SU-DHL-6 (cell line): ENCODE measurements at regions not wholly inside any gene's neighbourhood (a gene's known extent, or its start where the extent isn't known, plus 50 kb on each side); places are given as distances from the start of the nearest gene placed in this dataset.

Source experiments
- H2AFZ ChIP-seq: fragments of 200-600 bp; sonication (generic); 2 replicates; pipeline ENCODE4 v1.6.1; 2014; ENCODE audit warnings: low read depth, mild to moderate bottlenecking, moderate library complexity, mixed read lengths, antibody characterized with exemption, low read length; ENCODE audit not compliant: severe bottlenecking
- H3F3A ChIP-seq: fragments of 200-600 bp; shearing (Covaris generic); 2 replicates; pipeline ENCODE4 v1.6.0; 2016; ENCODE audit warnings: antibody characterized with exemption, mild to moderate bottlenecking; ENCODE audit not compliant: insufficient read depth
- H3K27ac ChIP-seq: fragments of 200-600 bp; sonication (generic); 2 replicates; pipeline ENCODE4 v1.5.1; 2016; ENCODE audit warnings: low read depth, mild to moderate bottlenecking, low read length, moderate library complexity, mixed read lengths
- H3K27me3 ChIP-seq: fragments of 200-600 bp; sonication (generic), shearing (Covaris generic); 2 replicates; pipeline ENCODE4 v1.6.0; 2014; ENCODE audit warnings: mild to moderate bottlenecking, low read length
- H3K36me3 ChIP-seq: fragments of 200-600 bp; sonication (generic); 2 replicates; pipeline ENCODE4 v1.6.1; 2014; ENCODE audit warnings: mild to moderate bottlenecking, low read length, mixed read lengths
- H3K4me2 ChIP-seq: fragments of 300-600, 200-600 bp; shearing (Covaris generic), sonication (generic); 2 replicates; pipeline ENCODE4 v1.6.0; 2014; ENCODE audit warnings: low read length, low read depth, mild to moderate bottlenecking; ENCODE audit not compliant: poor library complexity, severe bottlenecking
- H3K4me3 ChIP-seq: fragments of 200-600 bp; sonication (generic); 2 replicates; pipeline ENCODE4 v1.5.1; 2014; ENCODE audit warnings: antibody characterized with exemption, low read length, mild to moderate bottlenecking, mixed read lengths; ENCODE audit not compliant: insufficient read depth, poor library complexity, severe bottlenecking
- H3K79me2 ChIP-seq: fragments of 200-600 bp; sonication (generic); 2 replicates; pipeline ENCODE4 v1.6.1; 2014; ENCODE audit warnings: mild to moderate bottlenecking, low read length, moderate library complexity; ENCODE audit not compliant: insufficient read depth
- H3K9ac ChIP-seq: fragments of 200-600 bp; sonication (generic); 2 replicates; pipeline ENCODE4 v1.7.0; 2014; ENCODE audit warnings: mild to moderate bottlenecking, low read length
- H3K9me2 ChIP-seq: fragments of 200-600 bp; sonication (generic); replicated peaks from 2 replicates; pipeline ENCODE4 v1.6.1; 2014; ENCODE audit warnings: low read length; ENCODE audit not compliant: insufficient read depth
- H3K9me3 ChIP-seq: fragments of 200-600 bp; sonication (generic); 2 replicates; pipeline ENCODE4 v1.6.1; 2014; ENCODE audit warnings: low read length, mixed read lengths; ENCODE audit not compliant: insufficient read depth
- H4K20me1 ChIP-seq: fragments of 200-600 bp; sonication (generic); 2 replicates; pipeline ENCODE4 v1.6.1; 2014; ENCODE audit warnings: low read depth, mild to moderate bottlenecking, antibody characterized with exemption, low read length, moderate library complexity, mixed read lengths
- EZH2phosphoT487 ChIP-seq: fragments of 200-600 bp; sonication (generic), shearing (Covaris generic); conservative IDR thresholded peaks from 2 replicates; pipeline ENCODE4 v1.6.1; 2018; ENCODE audit warnings: mild to moderate bottlenecking, antibody characterized with exemption, low read length, moderate library complexity, mixed read lengths
- TF ChIP-seq, protein P1 (sequence below): fragments of 200-600 bp; sonication (generic); IDR thresholded peaks from one replicate; pipeline ENCODE4 v1.5.1; 2017; ENCODE audit warnings: antibody characterized with exemption, mild to moderate bottlenecking, low read length, moderate library complexity; ENCODE audit not compliant: insufficient read depth, poor library complexity, severe bottlenecking

- Histone ChIP-seq H3K27me3 (no peaks in the 10 kb centered on the region), H3K9ac (no peak overlapping the region), H3K9me3 (no peaks in the 10 kb centered on the region), H3K9me2 (no peaks in the 10 kb centered on the region), H3K4me3 (no peak overlapping the region), H3K4me2 (no peak overlapping the region), H3F3A (no peaks in the 10 kb centered on the region), H3K36me3 (no peaks in the 10 kb centered on the region), H3K27ac (no peak overlapping the region), H3K79me2 (no peaks in the 10 kb centered on the region), H4K20me1 (no peaks in the 10 kb centered on the region), H2AFZ (no peak overlapping the region)
- TF ChIP-seq, protein P1, sequence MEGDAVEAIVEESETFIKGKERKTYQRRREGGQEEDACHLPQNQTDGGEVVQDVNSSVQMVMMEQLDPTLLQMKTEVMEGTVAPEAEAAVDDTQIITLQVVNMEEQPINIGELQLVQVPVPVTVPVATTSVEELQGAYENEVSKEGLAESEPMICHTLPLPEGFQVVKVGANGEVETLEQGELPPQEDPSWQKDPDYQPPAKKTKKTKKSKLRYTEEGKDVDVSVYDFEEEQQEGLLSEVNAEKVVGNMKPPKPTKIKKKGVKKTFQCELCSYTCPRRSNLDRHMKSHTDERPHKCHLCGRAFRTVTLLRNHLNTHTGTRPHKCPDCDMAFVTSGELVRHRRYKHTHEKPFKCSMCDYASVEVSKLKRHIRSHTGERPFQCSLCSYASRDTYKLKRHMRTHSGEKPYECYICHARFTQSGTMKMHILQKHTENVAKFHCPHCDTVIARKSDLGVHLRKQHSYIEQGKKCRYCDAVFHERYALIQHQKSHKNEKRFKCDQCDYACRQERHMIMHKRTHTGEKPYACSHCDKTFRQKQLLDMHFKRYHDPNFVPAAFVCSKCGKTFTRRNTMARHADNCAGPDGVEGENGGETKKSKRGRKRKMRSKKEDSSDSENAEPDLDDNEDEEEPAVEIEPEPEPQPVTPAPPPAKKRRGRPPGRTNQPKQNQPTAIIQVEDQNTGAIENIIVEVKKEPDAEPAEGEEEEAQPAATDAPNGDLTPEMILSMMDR, result no peak
- no peak for TF ChIP-seq EZH2phosphoT487
Measured at GRCh38 chr2:18924386-18924785, 335.0 kb upstream of the NT5C1B start.

DNA sequence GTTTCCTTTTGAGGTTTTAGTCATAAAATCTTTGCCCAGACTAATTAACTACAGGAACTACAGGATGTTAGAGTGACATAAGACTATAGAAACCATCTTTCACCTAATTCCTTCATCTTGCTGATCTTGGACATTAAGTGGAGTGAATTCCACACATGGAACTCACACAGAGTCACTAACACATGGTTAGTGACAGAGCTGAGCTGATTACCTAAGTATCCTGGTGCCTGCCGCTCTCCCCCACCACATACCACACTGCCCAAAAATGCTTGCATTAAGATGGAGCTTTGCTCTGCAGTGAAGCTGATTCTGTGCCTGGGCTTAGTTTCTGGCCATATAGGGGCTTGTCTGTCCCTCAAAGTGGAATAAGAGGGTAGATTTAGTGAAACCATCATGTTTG lies 332.9 kb upstream of the NT5C1B start:
- Histone ChIP-seq H3K9me3 (no peaks in the 10 kb centered on the region), H3K36me3 (no peaks in the 10 kb centered on the region), H3K9me2 (no peaks in the 10 kb centered on the region), H3K4me3 (no peak overlapping the region), H3K4me2 (no peak overlapping the region), H3K79me2 (no peaks in the 10 kb centered on the region), H4K20me1 (no peaks in the 10 kb centered on the region), H3F3A (no peaks in the 10 kb centered on the region), H3K9ac (no peak overlapping the region), H3K27ac (no peak overlapping the region), H2AFZ (no peak overlapping the region), H3K27me3 (no peaks in the 10 kb centered on the region)
- TF ChIP-seq, protein P1, result no peak
- TF ChIP-seq EZH2phosphoT487, result no peak

DNA sequence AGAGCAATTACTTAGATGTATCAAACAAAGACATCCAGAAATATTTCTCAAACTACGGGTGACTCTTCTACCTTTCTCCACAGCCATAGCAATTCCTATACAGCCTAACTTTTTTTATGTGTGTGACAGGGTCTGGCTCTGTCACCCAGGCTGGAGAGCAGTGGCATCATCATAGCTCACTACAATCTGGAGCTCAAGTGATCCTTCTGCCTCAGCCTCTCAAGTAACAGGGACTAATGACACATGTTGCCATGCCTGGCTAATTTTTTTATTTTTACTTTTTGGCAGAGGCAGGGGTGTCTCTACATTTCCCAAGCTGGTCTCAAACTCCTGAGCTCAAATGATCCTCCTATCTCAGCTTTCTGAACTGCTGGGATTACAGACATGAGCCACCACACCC lies 328.9 kb upstream of the NT5C1B start:
- Histone ChIP-seq H2AFZ (no peak overlapping the region), H3K9me2 (no peaks in the 10 kb centered on the region), H3K27me3 (no peaks in the 10 kb centered on the region), H3K36me3 (no peaks in the 10 kb centered on the region), H3F3A (no peaks in the 10 kb centered on the region), H3K4me2 (no peak overlapping the region), H3K4me3 (no peak overlapping the region), H4K20me1 (no peaks in the 10 kb centered on the region), H3K9me3 (no peaks in the 10 kb centered on the region), H3K9ac (no peak overlapping the region), H3K79me2 (no peaks in the 10 kb centered on the region), H3K27ac (no peak overlapping the region)
- TF ChIP-seq, protein P1, result no peak
- no peak for TF ChIP-seq EZH2phosphoT487

DNA sequence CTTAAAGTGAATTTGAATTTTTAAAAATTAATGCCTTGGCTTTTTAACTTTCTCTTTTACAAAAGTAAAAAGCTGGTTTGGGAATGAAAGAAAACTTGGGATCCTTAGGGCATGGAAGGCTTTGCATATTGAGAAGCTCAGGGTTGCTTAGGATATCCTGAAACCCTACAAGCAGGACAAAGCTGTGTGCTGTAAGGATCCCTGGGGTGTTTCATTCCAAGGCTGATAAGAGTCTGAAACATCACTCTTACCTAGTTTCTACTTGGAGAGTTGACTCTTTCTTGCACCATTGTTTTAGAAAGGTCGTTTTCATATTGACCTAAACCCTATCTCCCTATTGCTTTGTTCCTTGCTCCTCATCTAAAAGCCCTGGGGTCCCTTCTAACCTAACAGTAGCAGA lies 325.9 kb upstream of the NT5C1B start:
- H2AFZ ChIP-seq, result no peak overlapping the region
- no peaks in the 10 kb centered on the region for H3K9me2 ChIP-seq
- no peaks in the 10 kb centered on the region for H3K9me3 ChIP-seq
- H3F3A ChIP-seq, result no peaks in the 10 kb centered on the region
- H3K27me3 ChIP-seq, result no peaks in the 10 kb centered on the region
- H3K79me2 ChIP-seq, result no peaks in the 10 kb centered on the region
- no peaks in the 10 kb centered on the region for H4K20me1 ChIP-seq
- H3K36me3 ChIP-seq, result no peaks in the 10 kb centered on the region
- no peak overlapping the region for H3K4me3 ChIP-seq
- no peak overlapping the region for H3K4me2 ChIP-seq
- TF ChIP-seq, protein P1, result no peak
- TF ChIP-seq EZH2phosphoT487, result no peak
- no peak overlapping the region for H3K27ac ChIP-seq
- H3K9ac ChIP-seq, result no peak overlapping the region
